ENCODE measurements at regions not wholly inside any gene's neighbourhood (a gene's known extent, or its start where the extent isn't known, plus 50 kb on each side); places are given as distances from the start of the nearest gene placed in this dataset.

- intact Hi-C loops (cut with DNase I) = no loop called here
- Histone ChIP-seq H3K4me3 (ENCODE audit: low read length in 3 of 3) (no peak overlapping the region), H3K4me1 (ENCODE audit: control insufficient read depth in 2 of 3, insufficient read depth in 2 of 3, low read depth in 1 of 3, low read length in 3 of 3) (no peaks in the 10 kb centered on the region), H3K27ac (ENCODE audit: low read depth in 2 of 2, low read length in 2 of 2) (no peak overlapping the region), H3K36me3 (ENCODE audit: control insufficient read depth in 2 of 3, insufficient read depth in 3 of 3, low read length in 3 of 3) (no peaks in the 10 kb centered on the region), H3K9me3 (ENCODE audit: control insufficient read depth in 2 of 3, insufficient read depth in 1 of 3, low read length in 3 of 3) (no peaks in the 10 kb centered on the region), H3K27me3 (ENCODE audit: control insufficient read depth, insufficient read depth, low read length) (no peaks in the 10 kb centered on the region), H3K9ac (ENCODE audit: low read length in 3 of 3) (no peak overlapping the region)
- FAIRE-seq (no peak), DNase-seq (no peak)
- no peak for TF ChIP-seq CTCF (IDR thresholded peaks at IDR 0.05; ENCODE audit: borderline replicate concordance, extremely low read depth, insufficient read depth)
Measured at GRCh38 chr6:103455275-103455674, 1404.4 kb downstream of the HACE1 start.

GRCh38 chr6:103409475-103409874, 1450.2 kb downstream of the HACE1 start:
- Histone ChIP-seq H3K36me3 (ENCODE audit: control insufficient read depth in 2 of 3, insufficient read depth in 3 of 3, low read length in 3 of 3) (no peaks in the 10 kb centered on the region), H3K9ac (ENCODE audit: low read length in 3 of 3) (no peak overlapping the region), H3K27ac (ENCODE audit: low read depth in 2 of 2, low read length in 2 of 2) (no peak overlapping the region), H3K4me3 (ENCODE audit: low read length in 3 of 3) (no peak overlapping the region), H3K4me1 (ENCODE audit: control insufficient read depth in 2 of 3, insufficient read depth in 2 of 3, low read depth in 1 of 3, low read length in 3 of 3) (no peaks in the 10 kb centered on the region), H3K9me3 (ENCODE audit: control insufficient read depth in 2 of 3, insufficient read depth in 1 of 3, low read length in 3 of 3) (peaks cover 0 to 2% (median 0%) of the 10 kb centered on the region in 3 donors), H3K27me3 (ENCODE audit: control insufficient read depth, insufficient read depth, low read length) (no peaks in the 10 kb centered on the region)
- no peak for TF ChIP-seq CTCF (IDR thresholded peaks at IDR 0.05; ENCODE audit: borderline replicate concordance, extremely low read depth, insufficient read depth)
- DNase-seq (no peak), FAIRE-seq (no peak)
- intact Hi-C loops (cut with DNase I) = no loop called here

GRCh38 chr6:103405321-103405720, 1454.4 kb downstream of the HACE1 start:
- FAIRE-seq = no peak
- Histone ChIP-seq H3K36me3 (ENCODE audit: control insufficient read depth in 2 of 3, insufficient read depth in 3 of 3, low read length in 3 of 3) (no peaks in the 10 kb centered on the region), H3K9ac (ENCODE audit: low read length in 3 of 3) (no peak overlapping the region), H3K4me1 (ENCODE audit: control insufficient read depth in 2 of 3, insufficient read depth in 2 of 3, low read depth in 1 of 3, low read length in 3 of 3) (no peaks in the 10 kb centered on the region), H3K9me3 (ENCODE audit: control insufficient read depth in 2 of 3, insufficient read depth in 1 of 3, low read length in 3 of 3) (peaks cover 0 to 2% (median 0%) of the 10 kb centered on the region in 3 donors), H3K27me3 (ENCODE audit: control insufficient read depth, insufficient read depth, low read length) (no peaks in the 10 kb centered on the region), H3K27ac (ENCODE audit: low read depth in 2 of 2, low read length in 2 of 2) (no peak overlapping the region), H3K4me3 (ENCODE audit: low read length in 3 of 3) (no peak overlapping the region)
- intact Hi-C loops (cut with DNase I) = no loop called here
- no peak for DNase-seq
- no peak for TF ChIP-seq CTCF (IDR thresholded peaks at IDR 0.05; ENCODE audit: borderline replicate concordance, extremely low read depth, insufficient read depth)

GRCh38 chr6:103404799-103405198, 1454.9 kb downstream of the HACE1 start:
- no peak for TF ChIP-seq CTCF (IDR thresholded peaks at IDR 0.05; ENCODE audit: borderline replicate concordance, extremely low read depth, insufficient read depth)
- DNase-seq (no peak), FAIRE-seq (no peak)
- H3K27ac ChIP-seq (ENCODE audit: low read depth in 2 of 2, low read length in 2 of 2) = no peak overlapping the region
- no peaks in the 10 kb centered on the region for H3K27me3 ChIP-seq (ENCODE audit: control insufficient read depth, insufficient read depth, low read length)
- no peak overlapping the region for H3K9ac ChIP-seq (ENCODE audit: low read length in 3 of 3)
- H3K36me3 ChIP-seq (ENCODE audit: control insufficient read depth in 2 of 3, insufficient read depth in 3 of 3, low read length in 3 of 3) = no peaks in the 10 kb centered on the region
- intact Hi-C loops (cut with DNase I) = no loop called here
- no peaks in the 10 kb centered on the region for H3K4me1 ChIP-seq (ENCODE audit: control insufficient read depth in 2 of 3, insufficient read depth in 2 of 3, low read depth in 1 of 3, low read length in 3 of 3)
- H3K9me3 ChIP-seq (ENCODE audit: control insufficient read depth in 2 of 3, insufficient read depth in 1 of 3, low read length in 3 of 3) = peaks cover 0 to 2% (median 0%) of the 10 kb centered on the region in 3 donors
- no peak overlapping the region for H3K4me3 ChIP-seq (ENCODE audit: low read length in 3 of 3)
